Stimulated activated CD4-positive, alpha-beta T cell treated with anti-CD3 and anti-CD28 coated beads, Interleukin-1b, Interleukin-23, amount 100 ng/mL, for 24 hours (primary cell): ENCODE measurements at regions not wholly inside any gene's neighbourhood (a gene's known extent, or its start where the extent isn't known, plus 50 kb on each side); places are given as distances from the start of the nearest gene placed in this dataset.

Experiments
- DNase-seq, 4 experiments: peaks; one replicate each; pipeline ENCODE4 v3.0.0-alpha.2; 2020; ENCODE audit warnings: low read depth in 4 of 4, low spot score in 1 of 4

- no peak for DNase-seq
Observed at GRCh38 chr6:97790926-97791590, 508.0 kb upstream of the MMS22L start.

- DNase-seq, result no peak
Observed at GRCh38 chr6:97805596-97805995, 522.6 kb upstream of the MMS22L start.

- no peak for DNase-seq
Observed at GRCh38 chr6:97812940-97813339, 529.9 kb upstream of the MMS22L start.

GRCh38 chr6:97813889-97814567 lies 531.0 kb upstream of the MMS22L start:
- DNase-seq, result no peak

- DNase-seq, result no peak
Observed at GRCh38 chr6:97815301-97815812, 532.3 kb upstream of the MMS22L start.

- DNase-seq, result no peak
Observed at GRCh38 chr6:97816526-97816925, 533.5 kb upstream of the MMS22L start.

- DNase-seq, result no peak
Observed at GRCh38 chr6:97819710-97820109, 536.7 kb upstream of the MMS22L start.

- DNase-seq, result no peak
Observed at GRCh38 chr6:97820400-97820799, 537.4 kb upstream of the MMS22L start.

GRCh38 chr6:97822632-97823031 lies 539.6 kb upstream of the MMS22L start:
- no peak for DNase-seq

- no peak for DNase-seq
Observed at GRCh38 chr6:97841763-97842162, 558.7 kb upstream of the MMS22L start.

- no peak for DNase-seq
Observed at GRCh38 chr6:97842521-97842920, 559.5 kb upstream of the MMS22L start.

- DNase-seq, result no peak
Observed at GRCh38 chr6:97849390-97849789, 566.4 kb upstream of the MMS22L start.

- no peak for DNase-seq
Observed at GRCh38 chr6:97850458-97851212, 567.6 kb upstream of the MMS22L start.

- no peak for DNase-seq
Observed at GRCh38 chr6:97863697-97864096, 580.7 kb upstream of the MMS22L start.

- no peak for DNase-seq
Observed at GRCh38 chr6:97864366-97864765, 581.4 kb upstream of the MMS22L start.

GRCh38 chr6:97864826-97865225 lies 581.8 kb upstream of the MMS22L start:
- no peak for DNase-seq

- DNase-seq, result no peak
Observed at GRCh38 chr6:97865612-97866011, 582.6 kb upstream of the MMS22L start.

- DNase-seq, result no peak
Observed at GRCh38 chr6:97866616-97867015, 583.6 kb upstream of the MMS22L start.

- no peak for DNase-seq
Observed at GRCh38 chr6:97867177-97867576, 584.2 kb upstream of the MMS22L start.

- no peak for DNase-seq
Observed at GRCh38 chr6:97870273-97870672, 587.3 kb upstream of the MMS22L start.

GRCh38 chr6:97876711-97877110 lies 593.7 kb upstream of the MMS22L start:
- no peak for DNase-seq

- DNase-seq, result no peak
Observed at GRCh38 chr6:97882755-97883154, 599.7 kb upstream of the MMS22L start.
